HCT116 (cell line): ENCODE measurements at regions not wholly inside any gene's neighbourhood (a gene's known extent, or its start where the extent isn't known, plus 50 kb on each side); places are given as distances from the start of the nearest gene placed in this dataset.

Experiments
- ATAC-seq: fragments of 200-7000 bp; cut with Tn5 transposase; 2 replicates; pipeline ENCODE4 v1.9.1; 2020; ENCODE audit warnings: mild to moderate bottlenecking, moderate library complexity
- BruUV-seq: library from RNA; stranded (reverse); fragments of 400-500 nt; replicated peaks from 2 replicates; lab custom pipeline; 2021; lab: Mats Ljungman, UMichigan
- CTCF ChIA-PET: fragments of 300-600 bp; sonication (Branson Sonifier 250); formaldehyde crosslinking; loops from one replicate; lab custom pipeline; 2021; ENCODE audit warnings: antibody characterized with exemption; lab: Charles Lee
- POLR2A ChIA-PET: fragments of 300-600, 350-600 bp; sonication (Branson Sonifier 250); formaldehyde crosslinking; loops from one replicate; lab custom pipeline; 2021; ENCODE audit warnings: antibody characterized with exemption; lab: Charles Lee
- RAD21 ChIA-PET, 2 experiments: fragments of 300-600 bp; sonication (Branson Sonifier 250); formaldehyde crosslinking; loops; one replicate each; lab custom pipeline; 2023; ENCODE audit warnings: low total read pairs in 2 of 2; ENCODE audit not compliant: uncharacterized antibody in 2 of 2, unreplicated experiment in 2 of 2, low non-redundant PET in 1 of 2; lab: Charles Lee
- DNase-seq: peaks from one replicate; pipeline ENCODE4 v3.0.0-alpha.2; 2010; ENCODE audit warnings: low read depth, low spot score
- H2AFZ ChIP-seq: fragments of 200-600 bp; shearing (Covaris generic), sonication (generic); 2 replicates; pipeline ENCODE4 v1.6.1; 2017; ENCODE audit warnings: low read depth, mixed run types, mixed read lengths, antibody characterized with exemption, low read length; ENCODE audit not compliant: poor library complexity, severe bottlenecking
- H3K27ac ChIP-seq: 2 replicates; pipeline ENCODE4 v1.5.1; 2012; ENCODE audit warnings: low read depth, low read length
- H3K27me3 ChIP-seq: fragments of 200-600 bp; sonication (generic); 2 replicates; pipeline ENCODE4 v1.6.1; 2016; ENCODE audit warnings: mixed run types, low read length, mixed read lengths; ENCODE audit not compliant: insufficient read depth
- H3K36me3 ChIP-seq, 2 experiments: fragments of 200-500 bp in 1 of 2; fragments of 200-600 bp in 1 of 2; sonication (Bioruptor generic) in 1 of 2; sonication (generic) in 1 of 2; 2 replicates each; pipeline versions ENCODE4 v1.5.1 to v1.6.1; 2014 to 2016; ENCODE audit warnings: low read length in 2 of 2, inconsistent platforms in 1 of 2, mixed read lengths in 1 of 2, mixed run types in 1 of 2; ENCODE audit not compliant: insufficient read depth in 2 of 2, control insufficient read depth in 1 of 2
- H3K4me1 ChIP-seq, 2 experiments: fragments of 200-600 bp in 1 of 2; sonication (generic) in 1 of 2; 2 replicates each; pipeline versions ENCODE4 v1.5.1 to v1.6.1; 2012 to 2017; ENCODE audit warnings: low read length in 2 of 2, inconsistent platforms in 1 of 2, mild to moderate bottlenecking in 1 of 2, mixed read lengths in 1 of 2, mixed run types in 1 of 2, moderate library complexity in 1 of 2; ENCODE audit not compliant: insufficient read depth in 2 of 2, control insufficient read depth in 1 of 2
- H3K4me2 ChIP-seq: fragments of 200-600 bp; sonication (generic); 2 replicates; pipeline ENCODE4 v1.6.1; 2017; ENCODE audit warnings: mixed run types, low read length, mixed read lengths
- H3K4me3 ChIP-seq, 2 experiments: fragments of 200-600 bp in 1 of 2; sonication (generic) in 1 of 2; replicated peaks in 1 of 2; 2 replicates each; pipeline ENCODE4 v1.5.1; 2011 to 2016; ENCODE audit warnings: low read length in 2 of 2, control low read depth in 1 of 2, low read depth in 1 of 2, mild to moderate bottlenecking in 1 of 2, mixed read lengths in 1 of 2, mixed run types in 1 of 2
- H3K79me2 ChIP-seq: fragments of 200-600 bp; sonication (generic); 2 replicates; pipeline ENCODE4 v1.6.1; 2017; ENCODE audit warnings: mild to moderate bottlenecking, mixed run types, low read length, moderate library complexity, mixed read lengths; ENCODE audit not compliant: insufficient read depth
- H3K9ac ChIP-seq: fragments of 200-600 bp; sonication (generic); 2 replicates; pipeline ENCODE4 v1.6.1; 2016; ENCODE audit warnings: low read length, mixed read lengths
- H3K9me2 ChIP-seq: fragments of 200-600 bp; sonication (generic), shearing (Covaris generic); 2 replicates; pipeline ENCODE4 v1.6.1; 2017; ENCODE audit warnings: mixed run types, mild to moderate bottlenecking, moderate library complexity; ENCODE audit not compliant: insufficient read depth
- H3K9me3 ChIP-seq, 2 experiments: fragments of 200-500 bp in 1 of 2; fragments of 200-600 bp in 1 of 2; sonication (Bioruptor generic) in 1 of 2; sonication (generic) in 1 of 2; 2 replicates each; pipeline ENCODE4 v1.6.1; 2014 to 2017; ENCODE audit warnings: low read length in 2 of 2, mixed read lengths in 2 of 2, inconsistent platforms in 1 of 2, low read depth in 1 of 2, mild to moderate bottlenecking in 1 of 2, mixed run types in 1 of 2, moderate library complexity in 1 of 2; ENCODE audit not compliant: control insufficient read depth in 1 of 2, insufficient read depth in 1 of 2
- H4K20me1 ChIP-seq: fragments of 200-600 bp; sonication (generic), shearing (Covaris generic); 2 replicates; pipeline ENCODE4 v1.6.1; 2017; ENCODE audit warnings: mixed run types, mild to moderate bottlenecking, moderate library complexity; ENCODE audit not compliant: insufficient read depth
- ATF3 ChIP-seq: IDR thresholded peaks from 2 replicates; pipeline ENCODE4 v1.6.1; 2012
- CBX3 ChIP-seq: IDR thresholded peaks from 2 replicates; pipeline ENCODE4 v1.6.1; 2012; ENCODE audit warnings: low read depth
- CEBPB ChIP-seq: IDR thresholded peaks from 2 replicates; pipeline ENCODE4 v1.6.1; 2012; ENCODE audit warnings: low read depth
- CTCF ChIP-seq, 3 experiments: fragments of 200-600 bp in 1 of 3; sonication (generic) in 1 of 3; IDR thresholded peaks in 2 of 3; conservative IDR thresholded peaks in 1 of 3; 2 replicates each; pipeline ENCODE4 v1.5.1; 2012 to 2017; ENCODE audit warnings: low read depth in 2 of 3, low read length in 2 of 3, antibody characterized with exemption in 1 of 3, borderline replicate concordance in 1 of 3, control low read depth in 1 of 3, mild to moderate bottlenecking in 1 of 3, mixed read lengths in 1 of 3, mixed run types in 1 of 3, moderate library complexity in 1 of 3; ENCODE audit not compliant: insufficient read depth in 1 of 3
- EGR1 ChIP-seq: IDR thresholded peaks from 2 replicates; pipeline ENCODE4 v1.6.1; 2012; ENCODE audit warnings: low read depth
- EZH2 ChIP-seq: fragments of 200-600 bp; sonication (generic); IDR thresholded peaks from 2 replicates; pipeline ENCODE4 v1.6.1; 2017; ENCODE audit warnings: antibody characterized with exemption, mixed run types
- EZH2phosphoT487 ChIP-seq: fragments of 200-600 bp; IDR thresholded peaks from 2 replicates; pipeline ENCODE4 v1.6.1; 2018; ENCODE audit warnings: antibody characterized with exemption, borderline replicate concordance
- JUND ChIP-seq: IDR thresholded peaks from 2 replicates; pipeline ENCODE4 v1.6.1; 2012
- POLR2A ChIP-seq: IDR thresholded peaks from 2 replicates; pipeline ENCODE4 v1.7.0; 2011; ENCODE audit warnings: borderline replicate concordance; ENCODE audit not compliant: insufficient read depth, insufficient read length; ENCODE audit errors: extremely low read depth
- POLR2AphosphoS5 ChIP-seq: IDR thresholded peaks from 2 replicates; pipeline ENCODE4 v1.6.1; 2011; ENCODE audit warnings: mild to moderate bottlenecking, low read depth, low read length, moderate library complexity
- REST ChIP-seq: IDR thresholded peaks from 2 replicates; pipeline ENCODE4 v1.6.1; 2012; ENCODE audit warnings: low read depth
- SIN3A ChIP-seq: IDR thresholded peaks from 2 replicates; pipeline ENCODE4 v1.6.1; 2012; ENCODE audit warnings: low read depth
- SRF ChIP-seq: IDR thresholded peaks from 2 replicates; pipeline ENCODE4 v1.6.1; 2012; ENCODE audit warnings: low read depth
- ZBTB33 ChIP-seq: IDR thresholded peaks from 2 replicates; pipeline ENCODE4 v1.6.1; 2011; ENCODE audit warnings: mild to moderate bottlenecking, low read length, moderate library complexity; ENCODE audit not compliant: insufficient replicate concordance; ENCODE audit errors: extremely low read depth
- ZNF274 ChIP-seq: fragments of 200-500 bp; sonication (Bioruptor generic); IDR thresholded peaks from 2 replicates; pipeline ENCODE4 v1.6.1; 2014; ENCODE audit warnings: mild to moderate bottlenecking, low read depth, low read length, inconsistent platforms
- intact Hi-C: fragments of 100-400 bp; cut with micrococcal nuclease; formaldehyde crosslinking; loops from 2 replicates; pipeline ENCODE4 v1.10.0; 2022

- ChIA-PET CTCF (no interaction called here), POLR2A (no interaction called here), RAD21 (no interaction called here)
- no peaks in the 10 kb centered on the region for H3K27me3 ChIP-seq
- H4K20me1 ChIP-seq: no peaks in the 10 kb centered on the region
- H3K9me3 ChIP-seq: no peaks in the 10 kb centered on the region
- intact Hi-C loops: no loop called here
- H3K9ac ChIP-seq: no peak overlapping the region
- no peak for ATAC-seq
- no peak for DNase-seq
- no peak overlapping the region for H3K27ac ChIP-seq
- H3K4me1 ChIP-seq: no peaks in the 10 kb centered on the region
- H3K9me2 ChIP-seq: no peaks in the 10 kb centered on the region
- TF ChIP-seq EZH2: no peak
- no peaks in the 10 kb centered on the region for H3K79me2 ChIP-seq
- no peak overlapping the region for H3K4me3 ChIP-seq
- H3K36me3 ChIP-seq: no peaks in the 10 kb centered on the region
- BruUV-seq: no TSS peak
- H2AFZ ChIP-seq: no peak overlapping the region
- H3K4me2 ChIP-seq: no peak overlapping the region
Observed at GRCh38 chr2:167548396-167548795, 660.1 kb downstream of the XIRP2 start.

- ChIA-PET RAD21 (no interaction called here), CTCF (no interaction called here), POLR2A (no interaction called here)
- Histone ChIP-seq H2AFZ (no peak overlapping the region), H3K36me3 (no peaks in the 10 kb centered on the region), H3K4me1 (no peaks in the 10 kb centered on the region), H3K27me3 (no peaks in the 10 kb centered on the region), H3K27ac (no peak overlapping the region), H3K79me2 (no peaks in the 10 kb centered on the region), H3K9ac (no peak overlapping the region), H3K4me2 (no peak overlapping the region), H3K4me3 (no peak overlapping the region), H3K9me3 (no peaks in the 10 kb centered on the region), H3K9me2 (no peaks in the 10 kb centered on the region), H4K20me1 (no peaks in the 10 kb centered on the region)
- DNase-seq (no peak), ATAC-seq (no peak)
- BruUV-seq: no TSS peak
- intact Hi-C loops: no loop called here
- TF ChIP-seq CBX3 (no peak), SRF (no peak), ZBTB33 (no peak), CTCF (IDR thresholded peaks at IDR 0.05 in 2 of 3, conservative IDR thresholded peaks at IDR 0.05 in 1 of 3; ENCODE audit: borderline replicate concordance in 1 of 3, insufficient read depth in 1 of 3, low read depth in 2 of 3, low read length in 2 of 3) (no peak), REST (no peak), POLR2AphosphoS5 (no peak), SIN3A (no peak), JUND (no peak), POLR2A (no peak), EZH2phosphoT487 (no peak), ATF3 (no peak), ZNF274 (no peak), CEBPB (no peak), EGR1 (no peak)
Observed at GRCh38 chr2:167544602-167545001, 656.3 kb downstream of the XIRP2 start.
